ENCODE measurements at regions not wholly inside any gene's neighbourhood (a gene's known extent, or its start where the extent isn't known, plus 50 kb on each side); places are given as distances from the start of the nearest gene placed in this dataset.

GRCh38 chr2:9149726-9150567, 56.7 kb upstream of the ASAP2 start:
- H3K4me3 ChIP-seq (ENCODE audit: low read length, poor library complexity, severe bottlenecking), result no peak overlapping the region
- no peaks in the 10 kb centered on the region for H3K79me2 ChIP-seq (ENCODE audit: insufficient read depth, low read length)
- H3K4me2 ChIP-seq (ENCODE audit: low read depth, low read length, poor library complexity, severe bottlenecking), result no peak overlapping the region
- no peaks in the 10 kb centered on the region for H3K36me3 ChIP-seq (ENCODE audit: insufficient read depth, low read length)
- H3K9me3 ChIP-seq (ENCODE audit: insufficient read depth, low read depth, low read length), result no peaks in the 10 kb centered on the region
- TF ChIP-seq CTCF (conservative IDR thresholded peaks at IDR 0.05; ENCODE audit: low read length) (no peak), EZH2phosphoT487 (IDR thresholded peaks at IDR 0.05; ENCODE audit: borderline replicate concordance) (no peak)
- H4K20me1 ChIP-seq (ENCODE audit: insufficient read depth, low read length, poor library complexity, severe bottlenecking), result no peaks in the 10 kb centered on the region
- no peaks in the 10 kb centered on the region for H3F3A ChIP-seq (ENCODE audit: low read depth)
- no peak overlapping the region for H2AFZ ChIP-seq (ENCODE audit: low read length)
- no peak overlapping the region for H3K9ac ChIP-seq (ENCODE audit: low read depth, low read length, poor library complexity, severe bottlenecking)
- no peaks in the 10 kb centered on the region for H3K9me2 ChIP-seq (replicated peaks; ENCODE audit: low read depth, low read length)
- H3K27me3 ChIP-seq (ENCODE audit: insufficient read depth, low read length, poor library complexity, severe bottlenecking), result no peaks in the 10 kb centered on the region
- peaks cover 4% of the 10 kb centered on the region for H3K4me1 ChIP-seq (ENCODE audit: insufficient read depth, low read length, poor library complexity, severe bottlenecking)

DNA sequence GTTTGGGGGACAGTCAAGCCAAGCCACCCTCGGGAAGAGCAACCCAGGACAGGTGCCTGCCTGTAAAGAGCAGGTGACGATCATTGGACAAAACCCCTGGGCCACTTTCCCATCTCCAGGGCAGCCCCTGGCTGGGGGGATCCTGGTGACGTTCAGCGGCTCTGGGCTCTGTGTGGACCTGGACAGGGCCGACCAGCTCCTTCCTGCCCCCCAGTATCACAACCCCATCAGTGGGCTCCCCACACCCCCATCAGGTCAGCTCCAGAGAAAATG, 57.3 kb upstream of the ASAP2 start:
- Histone ChIP-seq H3K79me2 (ENCODE audit: insufficient read depth, low read length) (no peaks in the 10 kb centered on the region), H3F3A (ENCODE audit: low read depth) (no peaks in the 10 kb centered on the region), H2AFZ (ENCODE audit: low read length) (no peak overlapping the region), H3K36me3 (ENCODE audit: insufficient read depth, low read length) (no peaks in the 10 kb centered on the region), H3K4me2 (ENCODE audit: low read depth, low read length, poor library complexity, severe bottlenecking) (no peak overlapping the region), H3K4me1 (ENCODE audit: insufficient read depth, low read length, poor library complexity, severe bottlenecking) (peaks cover 4% of the 10 kb centered on the region), H3K9me3 (ENCODE audit: insufficient read depth, low read depth, low read length) (no peaks in the 10 kb centered on the region), H3K9ac (ENCODE audit: low read depth, low read length, poor library complexity, severe bottlenecking) (no peak overlapping the region), H3K27me3 (ENCODE audit: insufficient read depth, low read length, poor library complexity, severe bottlenecking) (no peaks in the 10 kb centered on the region), H3K9me2 (replicated peaks; ENCODE audit: low read depth, low read length) (no peaks in the 10 kb centered on the region), H4K20me1 (ENCODE audit: insufficient read depth, low read length, poor library complexity, severe bottlenecking) (no peaks in the 10 kb centered on the region), H3K4me3 (ENCODE audit: low read length, poor library complexity, severe bottlenecking) (no peak overlapping the region)
- TF ChIP-seq EZH2phosphoT487 (IDR thresholded peaks at IDR 0.05; ENCODE audit: borderline replicate concordance) (no peak), CTCF (conservative IDR thresholded peaks at IDR 0.05; ENCODE audit: low read length) (no peak)

- H3F3A ChIP-seq (ENCODE audit: low read depth), result no peaks in the 10 kb centered on the region
- H3K9ac ChIP-seq (ENCODE audit: low read depth, low read length, poor library complexity, severe bottlenecking), result no peak overlapping the region
- H3K79me2 ChIP-seq (ENCODE audit: insufficient read depth, low read length), result no peaks in the 10 kb centered on the region
- no peaks in the 10 kb centered on the region for H3K9me3 ChIP-seq (ENCODE audit: insufficient read depth, low read depth, low read length)
- no peak overlapping the region for H2AFZ ChIP-seq (ENCODE audit: low read length)
- H3K4me1 ChIP-seq (ENCODE audit: insufficient read depth, low read length, poor library complexity, severe bottlenecking), result no peaks in the 10 kb centered on the region
- no peak for TF ChIP-seq EZH2phosphoT487 (IDR thresholded peaks at IDR 0.05; ENCODE audit: borderline replicate concordance)
- no peak for TF ChIP-seq CTCF (conservative IDR thresholded peaks at IDR 0.05; ENCODE audit: low read length)
- H4K20me1 ChIP-seq (ENCODE audit: insufficient read depth, low read length, poor library complexity, severe bottlenecking), result no peaks in the 10 kb centered on the region
- no peaks in the 10 kb centered on the region for H3K9me2 ChIP-seq (replicated peaks; ENCODE audit: low read depth, low read length)
- H3K4me3 ChIP-seq (ENCODE audit: low read length, poor library complexity, severe bottlenecking), result no peak overlapping the region
- no peaks in the 10 kb centered on the region for H3K27me3 ChIP-seq (ENCODE audit: insufficient read depth, low read length, poor library complexity, severe bottlenecking)
- no peaks in the 10 kb centered on the region for H3K36me3 ChIP-seq (ENCODE audit: insufficient read depth, low read length)
- no peak overlapping the region for H3K4me2 ChIP-seq (ENCODE audit: low read depth, low read length, poor library complexity, severe bottlenecking)
These were observed 60.0 kb upstream of the ASAP2 start for GRCh38 chr2:9146646-9147045.
